Esophagus squamous epithelium (tissue), 4 donors: ENCODE measurements at regions not wholly inside any gene's neighbourhood (a gene's known extent, or its start where the extent isn't known, plus 50 kb on each side); places are given as distances from the start of the nearest gene placed in this dataset.

ENCODE experiments used
- POLR2A ChIP-seq, 4 donors: fragments of 450-650 bp; IDR thresholded peaks; one replicate each; pipeline ENCODE4 v1.6.1; 2017; ENCODE audit warnings: antibody characterized with exemption in 4 of 4, mild to moderate bottlenecking in 4 of 4, moderate library complexity in 3 of 4
- TF ChIP-seq, protein P1 (sequence below), 6 experiments: fragments of 450-650 bp in 4 of 6; fragments of 200-600 bp in 2 of 6; sonication (generic) in 2 of 6; IDR thresholded peaks; one replicate each; pipeline ENCODE4 v1.5.1; 2016 to 2019; ENCODE audit warnings: antibody characterized with exemption in 6 of 6, mild to moderate bottlenecking in 4 of 6, moderate library complexity in 4 of 6

DNA sequence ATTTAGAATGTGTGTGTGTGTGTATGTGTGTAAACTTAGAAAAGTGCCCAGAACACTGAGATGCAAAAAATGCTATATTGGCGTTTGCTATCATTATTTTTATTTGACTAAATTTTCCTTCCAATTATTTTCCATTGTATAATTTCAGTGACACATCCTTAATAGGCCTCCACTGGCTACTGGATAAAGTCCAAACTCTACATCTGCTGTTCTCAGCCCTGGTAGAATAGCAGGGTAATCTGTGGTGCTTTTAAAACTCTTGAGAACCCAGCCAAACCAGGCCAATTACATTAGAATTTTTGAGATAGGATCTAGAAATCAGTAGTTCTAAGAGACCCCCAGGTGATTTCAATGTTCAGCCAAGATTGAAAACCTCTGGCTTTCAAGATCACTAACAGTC, 66.4 kb downstream of the ZNF503 start:
- TF ChIP-seq, protein P1, sequence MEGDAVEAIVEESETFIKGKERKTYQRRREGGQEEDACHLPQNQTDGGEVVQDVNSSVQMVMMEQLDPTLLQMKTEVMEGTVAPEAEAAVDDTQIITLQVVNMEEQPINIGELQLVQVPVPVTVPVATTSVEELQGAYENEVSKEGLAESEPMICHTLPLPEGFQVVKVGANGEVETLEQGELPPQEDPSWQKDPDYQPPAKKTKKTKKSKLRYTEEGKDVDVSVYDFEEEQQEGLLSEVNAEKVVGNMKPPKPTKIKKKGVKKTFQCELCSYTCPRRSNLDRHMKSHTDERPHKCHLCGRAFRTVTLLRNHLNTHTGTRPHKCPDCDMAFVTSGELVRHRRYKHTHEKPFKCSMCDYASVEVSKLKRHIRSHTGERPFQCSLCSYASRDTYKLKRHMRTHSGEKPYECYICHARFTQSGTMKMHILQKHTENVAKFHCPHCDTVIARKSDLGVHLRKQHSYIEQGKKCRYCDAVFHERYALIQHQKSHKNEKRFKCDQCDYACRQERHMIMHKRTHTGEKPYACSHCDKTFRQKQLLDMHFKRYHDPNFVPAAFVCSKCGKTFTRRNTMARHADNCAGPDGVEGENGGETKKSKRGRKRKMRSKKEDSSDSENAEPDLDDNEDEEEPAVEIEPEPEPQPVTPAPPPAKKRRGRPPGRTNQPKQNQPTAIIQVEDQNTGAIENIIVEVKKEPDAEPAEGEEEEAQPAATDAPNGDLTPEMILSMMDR (IDR thresholded peaks at IDR 0.05), result no peak
- TF ChIP-seq POLR2A (IDR thresholded peaks at IDR 0.05), result no peak
